Upper lobe of left lung (tissue), 4 donors: ENCODE measurements at regions not wholly inside any gene's neighbourhood (a gene's known extent, or its start where the extent isn't known, plus 50 kb on each side); places are given as distances from the start of the nearest gene placed in this dataset.

ENCODE experiments used
- CTCF ChIP-seq, 6 experiments: fragments of 450-650 bp in 4 of 6; fragments of 200-600 bp in 2 of 6; sonication (generic) in 2 of 6; IDR thresholded peaks; one replicate each; pipeline ENCODE4 v1.5.1; 2016 to 2019; ENCODE audit warnings: antibody characterized with exemption in 6 of 6
- EP300 ChIP-seq, 4 donors: sonication (generic); formaldehyde crosslinking; IDR thresholded peaks; one replicate each; pipeline ENCODE4 v1.5.1; 2017; ENCODE audit warnings: antibody characterized with exemption in 4 of 4, control low read depth in 2 of 4
- POLR2A ChIP-seq, 4 donors: fragments of 450-650 bp; IDR thresholded peaks; one replicate each; pipeline ENCODE4 v1.5.1; 2016 to 2017; ENCODE audit warnings: antibody characterized with exemption in 4 of 4, mild to moderate bottlenecking in 2 of 4
- POLR2AphosphoS5 ChIP-seq, 2 donors: sonication (generic); formaldehyde crosslinking; IDR thresholded peaks; one replicate each; pipeline ENCODE4 v1.5.1; 2017; ENCODE audit warnings: antibody characterized with exemption in 2 of 2

DNA sequence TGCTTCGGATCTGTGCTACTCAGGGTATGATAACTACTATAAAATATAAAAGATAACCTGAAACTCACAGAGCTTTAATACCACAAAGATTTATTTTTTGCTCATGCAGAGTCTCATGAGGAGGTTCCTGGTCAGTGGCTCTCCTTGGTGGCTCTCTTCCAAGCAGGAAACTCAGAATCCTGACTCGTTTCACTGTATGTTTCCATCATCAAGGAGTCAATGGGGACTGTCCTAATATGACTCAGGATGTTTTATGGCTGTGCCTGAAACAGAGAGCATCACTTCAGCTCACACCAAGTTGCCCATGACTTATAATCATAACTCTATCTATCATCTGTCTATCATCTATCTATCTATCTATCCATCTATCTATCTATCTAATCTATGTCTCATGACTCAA lies 620.8 kb upstream of the NR3C2 start:
- TF ChIP-seq CTCF (IDR thresholded peaks at IDR 0.05), result no peak
- no peak for TF ChIP-seq EP300 (IDR thresholded peaks at IDR 0.05)
- no peak for TF ChIP-seq POLR2AphosphoS5 (IDR thresholded peaks at IDR 0.05)
- no peak for TF ChIP-seq POLR2A (IDR thresholded peaks at IDR 0.05)
